IMR-90 (cell line): ENCODE measurements at regions not wholly inside any gene's neighbourhood (a gene's known extent, or its start where the extent isn't known, plus 50 kb on each side); places are given as distances from the start of the nearest gene placed in this dataset.

Source experiments
- ATAC-seq: fragments of 200-7000 bp; cut with Tn5 transposase; 2 replicates; pipeline ENCODE4 v1.9.1; 2020; ENCODE audit warnings: low read depth, mild to moderate bottlenecking, moderate library complexity
- BruUV-seq: library from RNA; stranded (reverse); fragments of 400-500 nt; replicated peaks from 2 replicates; lab custom pipeline; 2021; lab: Mats Ljungman, UMichigan
- CTCF ChIA-PET: fragments of 300-600 bp; formaldehyde crosslinking; extraction: SDS; loops from one replicate; lab custom pipeline; 2021; ENCODE audit warnings: antibody characterized with exemption; lab: Yijun Ruan, JAX
- POLR2A ChIA-PET: fragments of 300-600 bp; sonication (Branson Sonifier 250); formaldehyde crosslinking; loops from one replicate; lab custom pipeline; 2022; ENCODE audit warnings: antibody characterized with exemption; ENCODE audit not compliant: unreplicated experiment; lab: Charles Lee
- DNase-seq: peaks from one replicate; pipeline ENCODE4 v3.0.0; 2013
- H2AFZ ChIP-seq: replicated peaks from 2 replicates; pipeline ENCODE3; 2013; ENCODE audit warnings: low read length, mild to moderate bottlenecking; ENCODE audit not compliant: poor library complexity
- H2AK5ac ChIP-seq: 2 replicates; pipeline ENCODE4 v1.6.1; 2013; ENCODE audit warnings: low read depth, low read length, inconsistent platforms
- H2AK9ac ChIP-seq: replicated peaks from 2 replicates; pipeline ENCODE3; 2013; ENCODE audit warnings: mild to moderate bottlenecking, low read depth, low read length, moderate library complexity; ENCODE audit not compliant: poor library complexity
- H2BK120ac ChIP-seq: 2 replicates; pipeline ENCODE4 v1.6.1; 2013; ENCODE audit warnings: low read depth, low read length, inconsistent platforms
- H2BK15ac ChIP-seq: 3 replicates; pipeline ENCODE4 v1.6.1; 2013; ENCODE audit warnings: low read depth, low read length, inconsistent platforms
- H2BK20ac ChIP-seq: 2 replicates; pipeline ENCODE4 v1.6.1; 2013; ENCODE audit warnings: low read depth, mild to moderate bottlenecking, inconsistent platforms, low read length, moderate library complexity
- H2BK5ac ChIP-seq: 2 replicates; pipeline ENCODE4 v1.6.1; 2013; ENCODE audit warnings: mild to moderate bottlenecking, low read depth, low read length, inconsistent platforms; ENCODE audit not compliant: poor library complexity, severe bottlenecking
- H3K14ac ChIP-seq: replicated peaks from 2 replicates; pipeline ENCODE4 v1.6.1; 2013; ENCODE audit warnings: low read depth, low read length, inconsistent platforms
- H3K18ac ChIP-seq: 2 replicates; pipeline ENCODE4 v1.6.1; 2013; ENCODE audit warnings: low read depth, low read length, control low read depth
- H3K23ac ChIP-seq: 2 replicates; pipeline ENCODE4 v1.6.1; 2013; ENCODE audit warnings: low read depth, low read length, inconsistent platforms
- H3K27ac ChIP-seq: 2 replicates; pipeline ENCODE4 v1.5.1; 2013; ENCODE audit warnings: mild to moderate bottlenecking, control low read depth, low read length; ENCODE audit not compliant: insufficient read depth
- H3K27me3 ChIP-seq: 2 replicates; pipeline ENCODE4 v1.6.1; 2013; ENCODE audit warnings: low read length; ENCODE audit not compliant: control insufficient read depth, insufficient read depth
- H3K36me3 ChIP-seq: 2 replicates; pipeline ENCODE4 v1.6.1; 2013; ENCODE audit warnings: low read length, mixed read lengths; ENCODE audit not compliant: control insufficient read depth, insufficient read depth
- H3K4ac ChIP-seq: 2 replicates; pipeline ENCODE4 v1.6.1; 2013; ENCODE audit warnings: low read depth, low read length, inconsistent platforms
- H3K4me1 ChIP-seq: 2 replicates; pipeline ENCODE4 v1.6.1; 2013; ENCODE audit warnings: low read length, mixed read lengths; ENCODE audit not compliant: control insufficient read depth, insufficient read depth
- H3K4me2 ChIP-seq: 2 replicates; pipeline ENCODE4 v1.6.1; 2013; ENCODE audit warnings: low read depth, mild to moderate bottlenecking, control low read depth, low read length, moderate library complexity
- H3K4me3 ChIP-seq: 2 replicates; pipeline ENCODE4 v1.5.1; 2013; ENCODE audit warnings: low read depth, mild to moderate bottlenecking, control low read depth, low read length, moderate library complexity; ENCODE audit not compliant: insufficient read depth
- H3K56ac ChIP-seq: 2 replicates; pipeline ENCODE4 v1.6.1; 2013; ENCODE audit warnings: low read length, inconsistent platforms; ENCODE audit not compliant: insufficient read depth; ENCODE audit errors: extremely low read depth
- H3K79me1 ChIP-seq, 2 experiments: 2 replicates each; pipeline ENCODE4 v1.6.1; 2013; ENCODE audit warnings: low read length in 2 of 2, inconsistent platforms in 1 of 2, low read depth in 1 of 2
- H3K9ac ChIP-seq: 2 replicates; pipeline ENCODE4 v1.6.1; 2013; ENCODE audit warnings: low read depth, low read length, control low read depth
- H3K9me1 ChIP-seq: 2 replicates; pipeline ENCODE4 v1.6.1; 2013; ENCODE audit warnings: low read length, inconsistent platforms; ENCODE audit not compliant: insufficient read depth
- H3K9me3 ChIP-seq: 2 replicates; pipeline ENCODE4 v1.6.1; 2013; ENCODE audit warnings: low read length; ENCODE audit not compliant: control insufficient read depth, insufficient read depth
- H4K20me1 ChIP-seq: 2 replicates; pipeline ENCODE4 v1.6.1; 2013; ENCODE audit warnings: low read length, inconsistent platforms; ENCODE audit not compliant: insufficient read depth
- H4K5ac ChIP-seq: 2 replicates; pipeline ENCODE4 v1.6.1; 2013; ENCODE audit warnings: mild to moderate bottlenecking, low read depth, low read length, control low read depth
- H4K8ac ChIP-seq, 2 experiments: 2 replicates each; pipeline ENCODE4 v1.6.1; 2013; ENCODE audit warnings: low read depth in 2 of 2, low read length in 2 of 2, control low read depth in 1 of 2, inconsistent platforms in 1 of 2
- H4K91ac ChIP-seq: 2 replicates; pipeline ENCODE4 v1.6.1; 2013; ENCODE audit warnings: low read depth, low read length, inconsistent platforms; ENCODE audit not compliant: insufficient read depth
- BHLHE40 ChIP-seq: fragments of 150-350 bp; IDR thresholded peaks from 2 replicates; pipeline ENCODE4 v1.6.1; 2016; ENCODE audit warnings: mild to moderate bottlenecking, low read depth, low read length
- CEBPB ChIP-seq: IDR thresholded peaks from 2 replicates; pipeline ENCODE4 v1.6.1; 2012; ENCODE audit warnings: low read depth, low read length, improper control_type of control experiment
- CHD1 ChIP-seq: IDR thresholded peaks from 2 replicates; pipeline ENCODE4 v1.6.1; 2012; ENCODE audit warnings: low read depth, low read length, improper control_type of control experiment
- CTCF ChIP-seq: conservative IDR thresholded peaks from 2 replicates; pipeline ENCODE4 v1.5.1; 2012; ENCODE audit warnings: mild to moderate bottlenecking, low read depth, low read length, improper control_type of control experiment
- ELK1 ChIP-seq: fragments of 150-350 bp; IDR thresholded peaks from 2 replicates; pipeline ENCODE4 v1.6.1; 2016; ENCODE audit warnings: low read depth, mild to moderate bottlenecking, low read length, moderate library complexity, borderline replicate concordance
- FOS ChIP-seq: fragments of 150-350 bp; IDR thresholded peaks from 2 replicates; pipeline ENCODE4 v1.6.1; 2016; ENCODE audit warnings: low read depth, low read length
- MAFK ChIP-seq: IDR thresholded peaks from 2 replicates; pipeline ENCODE4 v1.6.1; 2012; ENCODE audit warnings: low read depth, low read length, improper control_type of control experiment
- MAZ ChIP-seq: IDR thresholded peaks from 2 replicates; pipeline ENCODE4 v1.6.1; 2012; ENCODE audit warnings: low read depth, mild to moderate bottlenecking, low read length, improper control_type of control experiment, moderate library complexity, borderline replicate concordance
- MXI1 ChIP-seq: IDR thresholded peaks from 2 replicates; pipeline ENCODE4 v1.6.1; 2012; ENCODE audit warnings: low read depth, mild to moderate bottlenecking, low read length, moderate library complexity, borderline replicate concordance
- NFE2L2 ChIP-seq: fragments of 150-350 bp; IDR thresholded peaks from 2 replicates; pipeline ENCODE4 v1.6.1; 2016; ENCODE audit warnings: low read depth, mild to moderate bottlenecking, low read length
- POLR2A ChIP-seq: IDR thresholded peaks from 2 replicates; pipeline ENCODE4 v1.6.1; 2012; ENCODE audit warnings: mild to moderate bottlenecking, low read depth, low read length
- RAD21 ChIP-seq: IDR thresholded peaks from 2 replicates; pipeline ENCODE4 v1.6.1; 2012; ENCODE audit warnings: low read length, improper control_type of control experiment
- RCOR1 ChIP-seq: IDR thresholded peaks from 2 replicates; pipeline ENCODE4 v1.6.1; 2012; ENCODE audit warnings: mild to moderate bottlenecking, low read length, improper control_type of control experiment; ENCODE audit not compliant: insufficient replicate concordance
- RFX5 ChIP-seq: IDR thresholded peaks from 2 replicates; pipeline ENCODE4 v1.8.0; 2012; ENCODE audit warnings: low read depth, mild to moderate bottlenecking, low read length, moderate library complexity
- SMC3 ChIP-seq: fragments of 150-350 bp; IDR thresholded peaks from 2 replicates; pipeline ENCODE4 v1.6.1; 2016; ENCODE audit warnings: low read depth, mild to moderate bottlenecking, antibody characterized with exemption, low read length, moderate library complexity
- USF2 ChIP-seq: fragments of 150-350 bp; IDR thresholded peaks from 2 replicates; pipeline ENCODE4 v1.6.1; 2017; ENCODE audit warnings: mild to moderate bottlenecking, antibody characterized with exemption, low read length, low read depth
- WGBS, 2 experiments: methylation state at CpG; one replicate each; pipeline versions ENCODE4 v1.1.5 to v1.1.7; 2013; ENCODE audit warnings: missing lambda C conversion rate in 2 of 2; ENCODE audit not compliant: insufficient read length in 1 of 2; ENCODE audit errors: extremely low coverage in 2 of 2; 5-methylcytosine and 5-hydroxymethylcytosine counted together
- dilution Hi-C: fragments of 300-500 bp; cut with HindIII; formaldehyde crosslinking; loops from one replicate; pipeline ENCODE4 v1.14.3; 2018; ENCODE audit warnings: low sequenced_read_pairs; ENCODE audit not compliant: unreplicated experiment
- in situ Hi-C: fragments of 300-500 bp; cut with MboI; formaldehyde crosslinking; loops from 3 replicates; pipeline ENCODE4 v1.14.3; 2019; ENCODE audit warnings: low sequenced_read_pairs, inconsistent platforms, mixed read lengths
- intact Hi-C: fragments of 100-400 bp; cut with micrococcal nuclease; formaldehyde crosslinking; loops from 2 replicates; pipeline ENCODE4 v1.10.0; 2022

GRCh38 chr3:130843441-130843840, 50.4 kb upstream of the ATP2C1 start:
- BruUV-seq, result no TSS peak

More at GRCh38 chr3:130843441-130843840, 50.4 kb upstream of the ATP2C1 start:
- Histone ChIP-seq H3K23ac (no peak overlapping the region), H3K36me3 (no peaks in the 10 kb centered on the region), H3K79me1 (no peaks in the 10 kb centered on the region), H3K4me3 (no peak overlapping the region), H3K18ac (no peak overlapping the region), H4K91ac (no peak overlapping the region), H3K9me1 (no peaks in the 10 kb centered on the region), H3K9me3 (no peaks in the 10 kb centered on the region), H3K14ac (no peak overlapping the region), H2AK9ac (no peak overlapping the region), H3K56ac (no peak overlapping the region), H4K5ac (no peak overlapping the region), H3K27ac (no peak overlapping the region), H3K27me3 (no peaks in the 10 kb centered on the region), H2BK20ac (no peak overlapping the region), H2AK5ac (no peak overlapping the region), H2AFZ (no peak overlapping the region), H3K4ac (no peak overlapping the region), H4K8ac (no peak overlapping the region), H3K9ac (no peak overlapping the region), H2BK15ac (no peak overlapping the region), H3K4me2 (no peak overlapping the region), H2BK5ac (no peak overlapping the region), H4K20me1 (no peaks in the 10 kb centered on the region), H3K4me1 (no peaks in the 10 kb centered on the region), H2BK120ac (no peak overlapping the region)
- TF ChIP-seq CEBPB (no peak), FOS (no peak), MXI1 (no peak), RFX5 (no peak), RCOR1 (no peak), SMC3 (no peak), USF2 (no peak), POLR2A (no peak), RAD21 (no peak), ELK1 (no peak), BHLHE40 (no peak), CTCF (no peak), MAFK (no peak), CHD1 (no peak), MAZ (no peak), NFE2L2 (no peak)
- WGBS, 2 experiments, result no CpG with 5 or more reads among the region's 1 CpG
- intact Hi-C loops (no loop called here), in situ Hi-C loops (no loop called here), dilution Hi-C loops (no loop called here)
- ChIA-PET CTCF (no interaction called here), POLR2A (no interaction called here)
- ATAC-seq (no peak), DNase-seq (no peak)
